HG02938 (cell line): ENCODE measurements at regions not wholly inside any gene's neighbourhood (a gene's known extent, or its start where the extent isn't known, plus 50 kb on each side); places are given as distances from the start of the nearest gene placed in this dataset.

Experiments
- ATAC-seq: cut with Tn5 transposase; IDR thresholded peaks from one replicate; pipeline ENCODE4 v1.9.1; 2021; ENCODE audit warnings: mild to moderate bottlenecking, moderate library complexity; ENCODE audit not compliant: unreplicated experiment

DNA sequence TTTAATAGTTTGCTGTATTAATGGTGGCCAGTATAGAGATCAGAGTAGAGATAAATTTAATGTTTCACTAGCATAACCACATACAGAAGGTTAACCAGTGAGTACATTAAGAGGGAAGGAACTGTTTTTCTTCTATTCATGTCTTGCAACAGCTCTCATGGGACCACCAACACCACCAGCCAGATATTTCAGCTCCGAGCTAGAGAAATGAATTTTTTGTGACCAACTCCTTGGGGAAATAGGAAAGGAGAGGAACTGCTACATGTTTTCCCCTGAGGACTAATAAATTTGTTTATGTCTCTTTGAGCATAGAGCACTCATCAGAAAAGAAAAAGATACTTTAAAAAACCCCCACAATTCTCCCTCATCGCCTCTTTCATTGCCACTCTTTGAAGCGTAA is 247.5 kb downstream of the MBNL1 start:
- no peak for ATAC-seq

DNA sequence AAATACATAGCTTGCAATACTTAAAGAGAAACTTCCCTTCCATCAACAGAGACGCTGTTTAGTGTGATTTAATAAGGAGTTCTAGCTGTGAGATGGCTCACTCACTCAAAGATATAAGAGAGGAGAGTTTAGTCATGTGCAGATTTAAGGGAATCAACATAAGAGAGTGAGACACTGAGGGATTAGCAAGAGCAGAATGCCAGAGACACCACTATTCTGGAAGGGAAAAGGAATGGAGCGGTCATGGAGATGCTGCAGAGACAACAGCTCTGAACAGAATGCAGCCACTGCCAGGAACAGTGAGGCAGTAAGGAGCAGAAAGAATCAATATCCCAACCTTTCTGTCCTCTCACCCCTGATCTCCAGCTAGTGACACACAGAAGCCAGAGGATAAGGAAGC is 248.8 kb downstream of the MBNL1 start:
- ATAC-seq, result no peak

DNA sequence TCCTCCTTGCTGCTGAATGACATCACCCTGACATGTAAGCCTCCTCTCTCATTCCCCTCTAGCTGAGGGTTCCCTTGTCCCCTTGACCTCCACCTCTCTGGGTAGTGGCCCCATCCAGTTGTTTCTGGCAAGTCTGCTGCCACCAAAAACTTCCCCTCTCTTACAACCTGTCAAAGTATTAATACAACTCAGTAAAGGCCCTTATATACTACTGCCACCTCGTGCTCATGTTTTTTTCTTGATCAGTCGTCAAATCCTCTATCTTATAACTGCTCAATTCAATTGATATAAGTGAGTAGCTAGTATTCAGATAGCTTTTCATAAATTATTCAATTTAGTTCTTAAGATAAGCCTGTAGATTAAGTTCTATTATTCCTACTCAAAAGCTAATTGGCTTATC is 249.6 kb downstream of the MBNL1 start:
- ATAC-seq, result no peak

DNA sequence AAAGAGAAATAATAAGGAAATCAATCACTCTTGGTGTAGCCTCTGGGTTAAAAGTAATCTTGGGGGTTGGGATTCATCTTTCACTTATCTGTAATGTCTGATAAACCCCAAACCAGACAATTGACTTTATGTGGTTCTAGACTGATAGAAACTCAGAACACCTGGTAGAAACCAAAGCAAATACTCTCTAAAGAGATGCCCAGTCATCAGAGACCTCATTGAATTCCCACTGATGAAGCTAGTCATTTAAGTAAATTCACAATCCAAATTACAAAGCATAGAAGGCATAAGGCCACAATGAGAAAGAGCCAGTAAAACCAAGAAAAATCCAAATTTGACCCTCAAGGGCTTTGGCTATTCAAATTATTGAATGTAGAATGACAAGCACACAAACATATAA is 250.6 kb downstream of the MBNL1 start:
- ATAC-seq, result peak; percentile 50

DNA sequence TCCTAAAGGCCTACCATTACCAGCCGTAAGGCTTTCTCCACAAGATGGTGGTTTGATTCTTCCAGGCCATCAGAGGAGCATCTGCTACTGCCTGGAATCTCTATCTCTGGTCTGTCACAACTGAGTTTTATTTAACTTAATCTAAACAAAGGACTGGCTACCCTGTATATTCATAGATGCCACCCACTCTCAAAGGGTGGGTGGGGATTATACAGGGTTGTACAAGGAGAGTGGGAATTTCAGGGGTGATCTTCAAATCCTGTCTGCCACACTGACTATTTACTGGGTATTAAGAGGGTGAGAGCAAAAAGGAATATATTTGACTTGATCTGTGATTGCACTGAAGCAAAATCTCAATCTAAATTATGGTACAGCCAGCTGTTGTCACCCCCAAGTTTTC is 253.3 kb downstream of the MBNL1 start:
- no peak for ATAC-seq

DNA sequence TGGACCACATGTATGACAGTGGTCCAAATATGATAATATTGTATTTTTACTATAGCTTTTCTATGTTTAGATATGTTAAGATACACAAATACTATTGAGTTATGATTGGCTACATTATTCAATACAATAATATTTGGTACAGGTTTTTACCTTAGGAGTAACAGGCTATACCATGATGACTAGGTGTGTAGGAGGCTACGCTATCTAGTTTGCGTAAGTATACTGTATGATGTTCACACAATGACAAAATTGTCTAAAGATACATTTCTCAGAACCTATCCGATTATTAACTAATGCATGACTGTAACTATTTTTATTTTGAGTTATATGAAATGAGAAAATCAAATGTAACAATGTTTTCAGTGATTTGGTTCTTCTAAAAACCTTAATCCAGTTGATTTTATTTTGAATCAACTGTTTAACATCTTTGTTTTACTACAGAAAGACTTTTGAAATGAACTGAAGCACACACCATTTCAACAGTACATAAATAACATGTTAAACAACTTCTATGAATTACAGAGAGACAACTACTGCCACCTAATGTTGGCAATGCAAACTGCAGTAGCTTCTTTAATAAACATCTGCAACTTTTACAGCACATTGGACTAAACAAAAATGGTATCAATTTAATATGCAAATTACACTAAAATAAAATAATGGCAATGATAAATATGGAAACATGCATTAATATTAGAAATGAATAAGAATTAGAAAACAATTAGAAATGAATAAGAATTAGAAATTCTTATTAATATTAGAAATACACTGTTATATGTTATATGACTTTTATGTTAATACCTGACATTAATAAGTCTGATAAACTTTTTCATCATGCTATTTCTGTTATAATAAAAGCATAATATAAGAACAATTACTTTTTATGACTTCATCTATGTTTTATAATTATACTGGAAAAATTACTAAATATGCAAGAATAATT is 255.7 kb downstream of the MBNL1 start:
- ATAC-seq, result peak; percentile 69

DNA sequence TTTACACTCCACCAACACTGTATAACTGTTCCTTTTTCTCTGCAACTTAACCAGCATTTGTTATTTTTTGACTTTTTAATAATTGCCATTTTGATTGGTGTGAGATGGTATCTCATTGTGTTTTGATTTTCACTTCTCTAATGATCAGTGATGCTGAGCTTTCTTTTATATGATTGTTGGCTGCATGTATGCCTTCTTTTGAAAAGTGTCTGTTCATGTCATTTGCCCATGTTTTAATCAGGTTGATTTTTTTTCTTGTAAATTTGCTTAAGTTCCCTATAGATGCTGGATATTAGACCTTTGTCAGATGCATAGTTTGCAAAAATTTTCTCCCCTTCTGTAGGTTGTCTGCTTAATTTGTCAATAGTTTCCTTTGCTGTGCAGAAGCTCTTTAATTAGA is 263.0 kb downstream of the MBNL1 start:
- no peak for ATAC-seq

DNA sequence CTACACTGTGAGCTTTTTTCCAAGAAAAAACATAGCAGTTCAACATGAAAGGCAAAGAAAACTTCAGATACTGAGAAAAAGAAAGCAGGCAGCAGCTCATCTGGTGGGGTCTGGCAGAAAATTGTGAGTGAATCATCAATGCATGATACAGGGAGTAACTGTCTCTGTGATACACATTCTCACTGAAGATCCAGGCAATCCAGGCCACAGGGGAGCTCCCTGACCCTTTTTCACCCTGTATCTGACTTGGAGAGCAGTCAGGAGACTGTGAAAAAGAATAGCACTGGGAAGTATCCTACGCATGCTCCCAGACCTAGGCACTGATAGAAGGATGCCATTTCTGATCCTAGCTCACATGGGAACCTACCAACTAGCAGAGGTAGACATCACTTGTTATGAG is 269.8 kb downstream of the MBNL1 start:
- ATAC-seq, result no peak

DNA sequence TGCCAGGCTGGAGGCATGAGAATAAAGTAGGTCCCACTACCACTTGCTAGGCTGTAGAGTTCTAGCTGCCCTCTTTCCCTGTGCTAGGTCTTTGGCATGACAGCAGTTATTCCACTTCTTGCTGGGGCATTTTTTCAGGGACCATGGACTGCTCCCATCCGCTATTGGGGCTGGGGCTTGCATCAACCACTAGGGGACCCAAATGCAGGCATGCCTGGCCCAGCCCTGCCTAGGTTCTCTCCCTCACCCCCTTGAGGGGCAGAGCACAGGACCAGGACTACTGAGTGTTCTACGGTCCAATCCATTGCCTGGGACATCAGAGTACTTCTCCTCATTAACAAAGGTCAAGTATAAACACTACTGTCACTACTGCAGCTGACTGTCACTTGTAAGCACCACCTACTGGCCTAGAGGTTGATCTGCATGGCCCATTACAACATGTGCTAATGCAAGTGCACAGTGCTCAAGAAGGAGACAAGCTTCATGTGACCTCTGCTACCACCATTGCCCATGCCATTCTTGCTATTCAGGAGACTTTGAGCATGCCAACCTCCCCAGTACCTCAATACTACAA is 270.5 kb downstream of the MBNL1 start:
- peak; percentile 78 for ATAC-seq

DNA sequence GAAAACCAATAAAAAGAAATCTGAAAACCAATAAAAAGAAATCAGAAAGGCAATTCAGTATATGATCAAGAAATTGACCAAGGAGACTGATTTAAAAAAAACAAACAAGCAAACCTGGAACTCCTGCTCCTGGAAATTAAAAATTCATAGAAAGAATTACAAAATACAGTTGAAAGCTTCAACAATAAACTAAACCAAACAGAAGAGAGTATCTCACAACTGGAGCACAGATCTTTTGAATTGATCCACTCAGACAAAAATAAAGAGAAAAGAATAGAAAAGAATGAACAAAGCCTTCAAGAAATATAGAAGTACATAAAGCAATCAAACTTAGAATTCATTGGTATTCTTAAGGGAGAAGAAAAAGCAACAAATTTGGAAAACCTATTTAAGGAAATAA is 271.4 kb downstream of the MBNL1 start:
- ATAC-seq, result no peak

DNA sequence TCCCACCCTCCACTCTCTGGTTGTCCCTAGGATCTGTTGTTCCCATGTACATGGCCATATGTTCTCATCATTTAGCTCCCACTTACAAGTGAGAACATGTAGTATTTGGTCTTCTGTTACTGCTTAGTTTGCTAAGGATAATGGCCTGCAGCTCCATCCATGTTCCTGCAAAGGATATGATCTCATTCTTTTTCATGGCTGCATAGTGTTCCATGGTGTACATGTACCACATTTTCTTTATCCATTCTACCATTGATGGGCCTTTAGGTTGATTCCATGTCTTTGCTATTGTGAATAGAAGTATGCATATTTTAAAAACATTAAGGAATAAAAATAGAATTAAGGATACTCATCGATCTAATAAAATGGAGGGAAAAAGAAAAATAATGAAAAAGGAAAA is 278.4 kb downstream of the MBNL1 start:
- ATAC-seq, result no peak

DNA sequence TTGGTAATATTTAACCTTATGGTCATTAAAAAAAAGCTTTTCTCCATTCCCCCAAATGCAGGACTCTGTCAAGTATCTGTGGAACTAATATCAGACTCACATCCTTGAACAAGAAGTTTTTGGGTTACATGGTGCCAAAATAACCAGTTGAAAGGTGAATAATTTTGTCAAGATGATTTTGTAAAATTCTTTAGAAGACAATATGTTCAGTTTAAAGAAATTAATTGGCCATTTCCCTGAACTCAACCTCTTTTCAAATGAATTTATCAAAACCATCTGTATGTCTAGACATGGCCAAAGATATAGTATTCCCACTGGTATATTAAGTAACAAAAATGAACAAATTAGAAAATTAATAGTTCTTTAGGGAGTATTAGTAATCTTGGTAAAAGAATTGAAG is 280.5 kb downstream of the MBNL1 start:
- no peak for ATAC-seq

DNA sequence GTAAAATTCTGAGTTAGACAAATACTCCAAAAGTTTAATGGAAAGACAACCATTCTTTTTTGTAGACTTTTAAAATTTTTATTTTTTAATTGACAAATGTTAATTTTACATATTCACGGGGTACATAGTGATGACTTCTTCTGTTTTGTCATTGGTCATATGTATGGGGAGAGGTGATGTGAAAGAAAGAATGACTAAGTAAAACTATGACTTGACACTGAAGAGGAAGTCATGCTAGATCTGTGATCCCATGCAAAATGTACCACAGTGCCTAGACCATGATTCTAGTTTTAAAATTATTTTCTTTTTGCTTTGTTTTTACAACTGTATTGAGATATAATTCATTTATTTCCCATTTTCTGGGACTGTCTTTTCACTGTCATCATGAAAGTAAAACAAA is 281.6 kb downstream of the MBNL1 start:
- peak; percentile 51 for ATAC-seq

DNA sequence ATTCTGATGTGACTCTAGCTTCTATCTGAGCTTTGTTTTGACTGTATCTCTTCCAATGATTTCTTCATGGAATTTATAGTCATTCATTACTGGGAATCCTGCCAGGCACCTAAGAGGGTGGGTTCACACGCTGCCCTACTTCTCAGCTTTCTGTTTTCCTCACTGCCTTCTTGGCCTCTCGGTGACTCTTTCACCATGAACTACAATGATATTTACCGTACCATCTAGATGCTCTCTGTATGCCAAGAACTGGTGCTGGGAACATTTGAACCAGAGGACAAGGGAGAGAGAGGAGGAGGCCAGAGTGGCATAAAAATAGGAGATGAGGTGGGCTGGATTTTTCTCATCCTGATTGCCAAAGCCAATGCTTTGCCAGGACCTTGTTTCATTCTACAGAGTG is 280.0 kb upstream of the P2RY1 start:
- no peak for ATAC-seq

DNA sequence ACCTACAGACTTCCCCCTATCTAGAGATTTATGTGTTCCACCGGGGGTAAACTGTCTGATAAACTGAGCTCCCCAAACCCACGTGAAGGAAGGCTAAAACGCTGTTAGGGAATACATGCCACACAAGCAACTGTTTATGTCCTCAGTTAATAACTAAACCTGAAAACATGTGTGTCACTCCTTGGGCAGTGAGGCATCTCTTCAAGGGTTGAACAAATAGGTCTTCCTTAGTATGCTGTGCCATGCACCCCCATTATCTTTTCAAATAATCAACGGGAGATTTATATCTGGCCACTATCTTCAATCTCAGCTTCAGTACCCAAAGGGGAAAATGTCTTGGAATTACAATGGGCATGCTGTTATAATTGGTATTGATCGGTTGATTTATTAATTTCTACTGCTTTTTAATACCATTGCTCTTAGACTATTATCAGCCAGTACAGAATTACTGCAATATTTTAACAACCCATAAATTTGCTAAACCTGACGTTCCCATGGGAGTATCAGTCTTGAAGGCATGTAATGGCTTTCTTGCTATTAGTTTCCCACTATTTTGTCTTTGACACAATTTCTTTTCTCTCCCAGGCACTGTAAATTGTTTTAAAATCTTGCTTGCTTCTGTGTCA is 279.2 kb upstream of the P2RY1 start:
- no peak for ATAC-seq

DNA sequence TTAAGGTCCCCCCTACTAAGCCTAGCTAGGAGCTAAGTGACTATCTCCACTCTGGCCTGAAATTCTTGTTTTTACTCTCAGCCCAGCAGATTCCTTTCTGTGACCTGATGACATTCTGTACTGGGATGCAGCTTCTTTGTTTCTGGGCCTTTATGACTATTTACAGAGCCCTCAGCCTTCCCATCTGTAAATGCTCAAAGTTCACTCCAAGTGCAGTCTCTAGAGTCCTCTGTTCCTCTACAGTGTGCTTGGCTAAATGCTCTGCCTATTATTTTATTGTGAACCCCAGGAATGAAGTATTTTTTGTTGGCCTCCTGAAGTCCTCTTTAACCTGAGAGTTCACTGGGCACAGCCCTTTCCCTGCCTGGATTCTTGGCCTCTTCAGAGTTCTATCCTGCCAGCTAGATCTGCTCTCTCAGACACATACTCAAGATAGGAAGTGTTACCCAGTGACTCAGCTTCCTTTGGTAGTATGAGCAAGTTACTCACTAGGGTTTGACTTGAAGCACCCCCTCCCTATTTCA is 278.1 kb upstream of the P2RY1 start:
- ATAC-seq, result peak; percentile 73

DNA sequence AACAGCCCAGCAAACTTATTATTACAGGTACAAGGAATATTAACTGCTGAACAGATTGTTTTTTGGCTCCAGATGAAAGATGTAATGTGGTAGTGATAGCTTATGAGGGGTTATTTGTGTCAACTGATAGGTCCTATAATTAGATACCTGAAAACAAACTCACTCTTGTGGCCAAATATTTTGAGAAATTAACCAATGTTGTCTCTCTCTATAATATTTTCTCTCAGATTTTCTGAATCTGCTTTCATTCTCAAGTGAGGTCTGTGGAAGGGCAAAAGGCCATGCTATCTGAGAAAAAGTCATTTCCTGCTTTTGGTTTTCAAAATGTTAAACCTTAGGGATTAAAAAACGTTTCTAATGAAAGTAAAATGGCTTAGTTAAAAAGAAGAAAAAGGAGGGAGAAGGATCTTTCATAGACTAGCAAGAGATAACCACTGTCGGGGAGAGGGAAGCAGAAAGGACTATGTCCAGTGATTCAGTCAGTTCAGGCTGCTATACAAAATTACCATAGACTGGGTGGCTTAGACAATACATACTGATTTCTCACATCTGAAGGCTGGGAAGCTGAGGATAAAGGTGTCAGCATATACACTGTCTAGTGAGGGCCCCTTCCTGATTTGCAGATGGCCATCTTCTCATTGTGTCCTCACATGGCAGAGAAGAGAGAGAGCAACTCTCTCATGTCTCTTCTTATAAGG is 277.5 kb upstream of the P2RY1 start:
- ATAC-seq, result peak; percentile 50

DNA sequence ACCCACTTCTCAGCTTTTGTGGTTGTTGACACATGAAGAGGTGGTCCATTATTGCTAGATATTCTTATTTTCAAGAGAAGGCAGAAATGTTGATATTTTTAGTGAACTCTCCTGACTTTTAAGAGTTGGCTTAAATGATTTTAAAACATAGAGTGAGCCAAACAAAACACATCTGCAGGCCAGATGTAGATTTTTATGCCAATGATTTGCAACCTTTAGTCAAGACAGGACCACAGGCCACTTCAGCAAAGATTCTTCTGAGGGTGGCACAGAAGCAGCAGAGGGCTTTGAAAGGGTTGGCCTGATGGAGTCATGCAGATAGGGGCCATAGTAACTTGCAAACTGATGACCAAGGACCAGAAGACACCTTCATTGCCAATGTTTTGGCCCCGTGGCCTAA is 276.5 kb upstream of the P2RY1 start:
- no peak for ATAC-seq

DNA sequence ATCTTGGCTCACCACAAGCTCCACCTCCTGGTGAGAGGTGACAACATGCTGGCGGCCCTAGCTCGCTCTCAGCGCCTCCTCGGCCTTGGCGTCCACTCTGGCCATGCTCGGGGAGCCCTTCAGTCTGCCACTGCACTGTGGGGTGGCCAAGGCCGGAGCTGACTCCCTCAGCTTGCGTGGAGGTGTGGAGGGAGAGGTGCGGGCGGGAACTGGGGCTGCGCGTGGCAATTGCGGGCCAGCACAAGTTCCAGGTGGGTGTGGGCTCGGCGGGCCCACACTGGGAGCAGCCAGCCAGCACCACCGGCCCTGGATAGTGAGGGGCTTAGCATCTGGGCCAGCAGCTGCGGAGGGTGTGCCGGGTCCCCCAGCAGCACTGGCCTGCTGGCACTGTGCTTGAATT is 275.7 kb upstream of the P2RY1 start:
- no peak for ATAC-seq

DNA sequence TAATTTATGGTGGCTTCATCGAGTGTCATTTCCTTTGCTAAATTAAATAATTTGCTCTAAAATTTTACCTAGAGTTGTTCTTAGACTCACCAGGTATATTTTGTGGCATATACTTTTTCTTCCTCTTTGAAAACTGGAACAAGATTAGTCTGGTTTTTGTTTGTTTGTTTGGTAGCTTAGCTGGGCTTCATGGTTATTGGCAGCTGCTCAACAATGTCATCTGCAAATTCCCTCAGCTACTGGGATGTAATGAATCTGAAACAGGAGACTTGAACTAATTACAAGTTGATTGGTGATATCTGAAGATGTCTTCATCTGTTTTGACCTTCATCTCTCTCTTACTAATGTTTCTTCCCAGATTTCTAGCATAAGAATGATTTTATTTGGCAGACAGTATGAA is 270.5 kb upstream of the P2RY1 start:
- no peak for ATAC-seq

DNA sequence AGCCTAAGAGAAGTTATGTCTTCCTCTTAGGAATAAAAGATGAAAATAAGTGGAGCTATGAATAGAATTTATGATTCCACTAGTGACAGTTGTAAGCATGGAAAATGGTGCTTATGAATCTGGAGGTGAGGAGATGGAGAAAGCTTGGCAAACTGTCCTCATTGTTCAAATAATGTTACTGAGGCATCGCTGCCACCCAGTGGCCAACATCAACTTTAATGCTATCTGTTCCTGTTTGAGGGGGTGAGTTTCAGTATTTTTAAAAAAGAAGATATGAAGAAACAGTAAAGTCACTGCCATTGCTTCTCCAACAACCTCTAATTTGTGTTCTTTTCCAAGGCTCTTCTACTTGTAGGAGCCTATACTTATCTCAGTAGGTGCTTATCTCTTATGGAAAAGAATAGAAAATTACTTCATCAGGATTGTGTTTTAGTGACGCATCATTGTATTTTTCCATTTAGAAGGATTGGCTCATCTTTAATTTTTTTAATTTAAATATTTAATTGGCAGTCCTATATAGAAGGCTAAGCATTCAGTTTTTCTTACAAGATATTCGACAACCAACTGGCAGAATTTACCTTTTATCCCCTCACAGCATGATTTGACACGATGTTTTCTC is 260.4 kb upstream of the P2RY1 start:
- ATAC-seq, result peak; percentile 70
